Skeletal muscle tissue (tissue), 3 donors: ENCODE measurements at regions not wholly inside any gene's neighbourhood (a gene's known extent, or its start where the extent isn't known, plus 50 kb on each side); places are given as distances from the start of the nearest gene placed in this dataset.
"Not testable (repeated sequence)": the region's sequence is repeated elsewhere in the genome, so short reads cannot be mapped to it uniquely, and the experiment has no call there.

Experiments used
- H3K27ac ChIP-seq: one replicate; pipeline ENCODE4 v1.7.0; 2013; ENCODE audit warnings: mild to moderate bottlenecking, low read depth, low read length, inconsistent platforms
- H3K27me3 ChIP-seq, 3 donors: one replicate each; pipeline ENCODE4 v1.7.0; 2013; ENCODE audit warnings: low read length in 3 of 3; ENCODE audit not compliant: control insufficient read depth in 3 of 3, insufficient read depth in 3 of 3
- H3K36me3 ChIP-seq, 3 donors: one replicate each; pipeline ENCODE4 v1.7.0; 2013; ENCODE audit warnings: low read length in 3 of 3; ENCODE audit not compliant: control insufficient read depth in 3 of 3, insufficient read depth in 3 of 3
- H3K4me1 ChIP-seq, 3 donors: one replicate each; pipeline ENCODE4 v1.7.0; 2013; ENCODE audit warnings: low read length in 3 of 3, mild to moderate bottlenecking in 3 of 3; ENCODE audit not compliant: control insufficient read depth in 3 of 3, insufficient read depth in 3 of 3
- H3K4me3 ChIP-seq, 3 donors: one replicate each; pipeline ENCODE4 v1.7.0; 2013; ENCODE audit warnings: low read length in 3 of 3
- H3K9ac ChIP-seq, 3 donors: one replicate each; pipeline ENCODE4 v1.7.0; 2013; ENCODE audit warnings: low read length in 3 of 3, mild to moderate bottlenecking in 3 of 3, moderate library complexity in 2 of 3, low read depth in 1 of 3
- H3K9me3 ChIP-seq, 3 donors: one replicate each; pipeline ENCODE4 v1.7.0; 2013; ENCODE audit warnings: low read length in 3 of 3; ENCODE audit not compliant: control insufficient read depth in 3 of 3
- donor health status: Osteomylitis.

DNA sequence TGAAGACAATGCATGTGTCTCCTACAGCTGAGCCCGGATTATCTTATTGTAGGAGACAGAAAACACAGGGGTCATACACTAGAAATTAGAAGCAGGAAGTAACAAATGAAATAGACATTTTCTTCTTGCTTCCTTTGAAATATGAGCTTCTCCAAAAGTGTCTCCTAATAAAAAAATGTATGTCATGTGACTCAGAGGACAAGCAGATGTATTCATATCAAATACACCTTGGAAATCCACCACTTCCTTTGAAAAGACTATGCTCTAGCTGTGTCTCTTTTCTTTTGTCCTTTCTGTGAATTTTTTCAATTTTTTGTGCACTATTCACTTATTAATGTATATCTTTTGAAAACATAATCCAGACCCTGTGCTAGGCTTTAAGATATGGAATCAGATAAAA lies 1906.2 kb downstream of the C4orf33 start:
- Histone ChIP-seq H3K27ac (no peak overlapping the region), H3K27me3 (no peaks in the 10 kb centered on the region), H3K9ac (no peak overlapping the region), H3K4me1 (no peaks in the 10 kb centered on the region), H3K9me3 (no peaks in the 10 kb centered on the region), H3K4me3 (no peak overlapping the region), H3K36me3 (no peaks in the 10 kb centered on the region)

DNA sequence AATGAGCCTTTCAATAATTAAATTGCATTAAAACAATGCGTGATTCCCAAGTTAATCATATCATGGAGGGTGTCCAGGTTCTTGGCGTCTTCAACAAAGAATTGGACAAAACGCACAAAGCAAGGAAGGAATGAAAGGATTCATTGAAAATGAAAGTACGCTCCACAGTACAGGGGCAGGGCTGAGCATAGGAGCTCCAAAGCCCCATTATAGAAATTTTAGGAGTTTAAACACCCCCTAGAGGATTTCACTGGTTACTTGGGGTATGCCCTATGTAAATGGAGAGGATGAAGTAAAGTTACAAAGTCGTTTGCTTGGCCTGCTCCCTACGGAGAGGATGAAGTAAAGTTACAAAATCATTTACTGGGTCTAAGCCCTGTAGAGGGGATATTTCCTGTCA lies 1910.4 kb downstream of the C4orf33 start:
- Histone ChIP-seq H3K4me3 (no peak overlapping the region), H3K36me3 (no peaks in the 10 kb centered on the region), H3K9me3 (no peaks in the 10 kb centered on the region)

DNA sequence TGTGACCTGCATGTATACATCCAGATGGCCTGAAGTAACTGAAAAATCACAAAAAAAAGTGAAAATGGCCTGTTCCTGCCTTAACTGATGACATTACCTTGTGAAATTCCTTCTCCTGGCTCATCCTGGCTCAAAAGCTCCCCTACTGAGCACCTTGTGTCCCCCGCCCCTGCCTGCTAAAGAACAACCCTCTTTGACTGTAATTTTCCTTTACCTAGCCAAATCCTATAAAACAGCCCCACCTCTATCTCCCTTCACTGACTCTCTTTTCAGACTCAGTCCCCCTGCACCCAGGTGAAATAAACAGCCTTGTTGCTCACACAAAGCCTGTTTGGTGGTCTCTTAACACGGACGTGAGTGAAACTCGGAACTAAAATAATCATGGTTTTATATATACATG lies 1916.0 kb downstream of the C4orf33 start:
- not testable (repeated sequence) for H3K4me1 ChIP-seq, H3K9me3 ChIP-seq, H3K36me3 ChIP-seq, H3K27me3 ChIP-seq, H3K27ac ChIP-seq, H3K9ac ChIP-seq, H3K4me3 ChIP-seq

More for the DNA sequence above, 1910.4 kb downstream of the C4orf33 start:
- no peak overlapping the region for H3K27ac ChIP-seq
- no peak overlapping the region for H3K9ac ChIP-seq
- no peaks in the 10 kb centered on the region for H3K4me1 ChIP-seq
- no peaks in the 10 kb centered on the region for H3K27me3 ChIP-seq

DNA sequence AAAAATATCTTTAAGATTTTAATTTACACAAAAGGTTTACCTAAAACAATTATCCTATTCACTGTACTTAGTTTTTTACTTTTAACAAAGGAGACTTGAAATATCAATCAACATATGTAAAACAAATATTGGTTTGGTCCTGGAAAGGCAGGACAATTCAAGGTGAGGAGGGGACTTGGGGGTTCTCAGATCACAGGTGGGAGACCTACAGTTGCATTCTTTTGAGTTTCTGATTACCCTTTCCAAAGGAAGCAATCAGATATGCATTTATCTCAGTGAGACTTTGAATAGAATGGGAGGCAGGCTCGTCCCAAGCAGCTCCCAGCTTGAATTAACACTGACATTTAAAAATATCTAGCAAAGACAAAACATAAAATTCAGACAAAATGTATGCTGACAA lies 1917.3 kb downstream of the C4orf33 start:
- Histone ChIP-seq H3K4me3 (no peak overlapping the region), H3K36me3 (no peaks in the 10 kb centered on the region), H3K9ac (no peak overlapping the region), H3K4me1 (no peaks in the 10 kb centered on the region), H3K27ac (no peak overlapping the region), H3K9me3 (no peaks in the 10 kb centered on the region), H3K27me3 (no peaks in the 10 kb centered on the region)

DNA sequence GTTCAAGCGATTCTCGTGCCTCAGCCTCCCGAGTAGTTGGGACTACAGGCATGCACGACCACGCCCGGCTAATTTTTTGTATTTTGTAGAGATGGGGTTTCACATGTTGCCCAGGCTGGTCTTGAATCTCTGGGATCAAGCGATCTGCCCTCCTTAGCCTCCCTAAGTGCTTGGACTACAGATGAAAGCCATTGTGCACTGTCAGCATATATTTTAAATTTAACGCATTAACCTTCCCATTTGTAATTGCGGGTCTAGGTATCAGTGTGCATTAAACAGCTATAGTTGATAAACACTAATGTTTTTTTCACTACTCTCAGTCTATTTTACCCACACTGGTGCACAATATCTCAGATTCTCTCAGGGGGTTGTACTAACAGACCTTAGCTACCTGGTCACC lies 1930.8 kb downstream of the C4orf33 start:
- Histone ChIP-seq H3K27me3 (no peaks in the 10 kb centered on the region), H3K4me1 (no peaks in the 10 kb centered on the region), H3K36me3 (no peaks in the 10 kb centered on the region), H3K27ac (no peak overlapping the region), H3K4me3 (no peak overlapping the region), H3K9me3 (no peaks in the 10 kb centered on the region), H3K9ac (no peak overlapping the region)

DNA sequence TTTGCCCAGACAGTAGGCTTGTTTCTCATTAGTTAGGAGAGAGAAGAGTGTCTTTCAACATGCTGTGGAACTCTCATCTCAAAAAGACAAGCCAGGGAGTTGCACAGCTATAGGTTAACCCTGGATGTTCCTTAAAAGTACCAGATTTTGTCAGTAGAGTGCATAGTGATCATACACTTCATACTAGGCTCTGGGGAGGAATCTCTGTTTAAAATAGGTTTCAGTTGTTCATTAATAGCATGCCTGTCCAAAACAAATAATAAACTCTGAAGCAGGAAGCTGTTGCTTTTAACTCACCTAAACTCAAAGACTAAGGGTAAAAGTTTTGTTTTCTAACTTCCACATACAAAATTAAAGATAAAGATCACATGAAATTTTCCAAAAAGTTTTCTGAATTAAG lies 1948.4 kb downstream of the C4orf33 start:
- H3K36me3 ChIP-seq, result no peaks in the 10 kb centered on the region
- no peak overlapping the region for H3K9ac ChIP-seq
- no peaks in the 10 kb centered on the region for H3K27me3 ChIP-seq
- H3K4me1 ChIP-seq, result no peaks in the 10 kb centered on the region
- H3K9me3 ChIP-seq, result no peaks in the 10 kb centered on the region
- H3K27ac ChIP-seq, result no peak overlapping the region
- no peak overlapping the region for H3K4me3 ChIP-seq

DNA sequence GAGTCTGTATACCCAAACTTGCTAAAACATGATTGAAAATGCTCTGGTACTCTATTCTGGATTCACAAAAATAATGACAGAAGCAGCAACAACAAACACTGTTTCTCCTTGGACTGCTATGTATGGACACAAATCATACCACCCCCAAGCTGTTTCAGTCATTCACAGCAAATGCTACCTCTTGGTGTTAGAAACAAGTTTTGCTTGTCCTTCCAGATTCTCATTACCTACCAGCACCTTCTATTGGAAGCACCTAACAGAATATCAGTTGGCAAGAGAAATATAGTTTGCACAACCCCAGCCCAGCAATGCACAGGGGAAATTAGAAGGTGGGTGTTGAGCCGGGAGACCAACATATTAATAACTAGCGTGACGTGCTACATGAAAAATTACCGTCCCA lies 1950.9 kb downstream of the C4orf33 start:
- no peak overlapping the region for H3K27ac ChIP-seq
- H3K9ac ChIP-seq, result no peak overlapping the region
- no peaks in the 10 kb centered on the region for H3K9me3 ChIP-seq
- no peak overlapping the region for H3K4me3 ChIP-seq
- H3K27me3 ChIP-seq, result no peaks in the 10 kb centered on the region
- no peaks in the 10 kb centered on the region for H3K36me3 ChIP-seq
- no peaks in the 10 kb centered on the region for H3K4me1 ChIP-seq

DNA sequence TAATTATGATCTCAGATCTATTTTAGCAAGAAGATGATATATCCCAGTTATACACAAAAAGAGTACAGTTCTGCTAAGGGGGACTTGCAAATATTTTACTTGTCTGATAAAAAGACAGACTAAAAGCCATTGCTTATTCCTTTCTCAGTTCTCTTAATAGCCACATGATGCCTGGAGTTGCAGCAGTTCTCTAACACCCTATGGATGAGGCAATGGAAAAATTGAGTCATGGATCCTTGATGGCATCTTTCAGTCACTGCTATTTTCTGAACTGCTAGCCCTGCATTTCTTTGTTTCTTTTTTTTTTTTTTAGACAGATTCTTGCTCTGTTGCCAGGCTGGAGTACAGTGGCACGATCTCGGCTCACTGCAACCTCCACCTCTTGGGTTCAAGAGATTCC lies 1956.7 kb downstream of the C4orf33 start:
- Histone ChIP-seq H3K4me3 (no peak overlapping the region), H3K27me3 (no peaks in the 10 kb centered on the region), H3K9me3 (no peaks in the 10 kb centered on the region)

DNA sequence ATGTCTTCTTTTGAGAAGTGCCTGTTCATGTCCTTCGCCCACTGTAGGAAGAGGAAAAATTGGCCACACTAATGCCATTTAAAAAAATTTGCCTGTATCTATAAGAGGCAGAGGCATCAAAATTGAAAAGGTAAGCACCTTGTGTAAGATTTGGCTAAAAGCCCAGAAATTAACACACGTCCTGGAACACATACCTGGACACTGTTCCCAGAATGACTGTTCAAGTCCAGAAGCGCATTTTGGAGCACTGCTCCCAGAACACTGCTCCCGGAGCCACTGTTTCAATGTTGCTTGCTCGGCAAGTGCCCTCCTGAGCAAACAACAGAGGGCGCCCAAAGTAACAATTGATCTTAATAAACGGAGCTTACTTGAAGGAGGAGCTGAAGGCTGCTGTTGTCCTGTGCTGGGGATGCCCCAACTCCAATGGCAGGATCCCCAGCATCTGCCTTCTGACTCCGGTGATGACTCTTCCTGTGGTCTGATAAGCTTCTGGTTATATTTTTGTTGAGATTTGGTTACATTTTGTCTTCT lies 1958.6 kb downstream of the C4orf33 start:
- H3K9me3 ChIP-seq, result no peaks in the 10 kb centered on the region
- no peak overlapping the region for H3K4me3 ChIP-seq
- no peaks in the 10 kb centered on the region for H3K27me3 ChIP-seq
- no peaks in the 10 kb centered on the region for H3K36me3 ChIP-seq
- no peak overlapping the region for H3K27ac ChIP-seq
- H3K4me1 ChIP-seq, result no peaks in the 10 kb centered on the region
- H3K9ac ChIP-seq, result no peak overlapping the region

More for the DNA sequence above, 1956.7 kb downstream of the C4orf33 start:
- Histone ChIP-seq H3K27ac (no peak overlapping the region), H3K36me3 (no peaks in the 10 kb centered on the region), H3K9ac (no peak overlapping the region), H3K4me1 (no peaks in the 10 kb centered on the region)

DNA sequence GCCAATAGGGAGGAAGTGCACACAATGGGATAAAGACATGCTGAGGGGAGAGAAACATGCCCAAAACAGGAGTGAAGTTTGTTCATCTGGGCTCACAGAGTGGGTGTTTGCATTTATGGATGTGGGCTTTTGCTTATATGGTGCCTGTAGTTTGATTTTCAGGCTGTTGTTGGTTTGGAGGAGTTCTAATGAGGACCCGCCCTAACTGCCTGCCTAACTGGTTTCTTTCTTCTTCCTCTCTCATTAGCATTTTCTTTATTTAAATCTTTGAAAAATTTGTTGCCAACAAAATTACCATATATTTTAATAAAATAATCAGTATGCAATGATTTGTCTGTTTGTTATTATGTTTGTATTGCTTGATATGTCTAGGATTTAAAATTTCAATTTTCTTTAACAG lies 1965.8 kb downstream of the C4orf33 start:
- H3K36me3 ChIP-seq, result no peaks in the 10 kb centered on the region
- H3K27ac ChIP-seq, result no peak overlapping the region
- peaks cover 2 to 8% (median 7%) of the 10 kb centered on the region in 3 donors for H3K9me3 ChIP-seq

DNA sequence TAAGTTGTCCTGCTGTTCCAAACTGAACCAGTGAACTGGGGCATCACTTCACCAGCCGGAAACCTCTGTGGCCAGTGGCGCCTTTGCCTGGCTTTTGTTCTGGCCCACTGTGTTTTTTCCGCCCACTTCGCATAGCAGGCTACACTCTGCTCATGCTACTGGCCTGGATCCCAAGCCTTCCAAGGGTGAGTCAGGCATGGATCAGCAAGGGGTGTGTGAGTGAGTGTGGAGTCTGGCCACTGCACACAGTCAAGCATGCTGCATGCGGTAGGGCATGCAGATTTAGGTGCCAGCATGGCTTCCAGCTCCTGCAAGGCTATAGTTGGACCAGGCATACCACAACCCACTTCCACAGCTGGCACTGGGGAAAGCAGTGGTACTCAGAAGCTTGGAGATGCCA lies 1967.9 kb downstream of the C4orf33 start:
- Histone ChIP-seq H3K27ac (no peak overlapping the region), H3K9ac (no peak overlapping the region), H3K4me1 (no peaks in the 10 kb centered on the region), H3K4me3 (no peak overlapping the region), H3K9me3 (peaks cover 2 to 8% (median 7%) of the 10 kb centered on the region in 3 donors), H3K27me3 (no peaks in the 10 kb centered on the region), H3K36me3 (no peaks in the 10 kb centered on the region)

More for the DNA sequence above, 1965.8 kb downstream of the C4orf33 start:
- H3K9ac ChIP-seq, result no peak overlapping the region
- H3K27me3 ChIP-seq, result no peaks in the 10 kb centered on the region
- H3K4me3 ChIP-seq, result no peak overlapping the region
- H3K4me1 ChIP-seq, result no peaks in the 10 kb centered on the region
